ENCODE measurements at regions not wholly inside any gene's neighbourhood (a gene's known extent, or its start where the extent isn't known, plus 50 kb on each side); places are given as distances from the start of the nearest gene placed in this dataset.

GRCh38 chr4:30362436-30362835, 357.7 kb upstream of the PCDH7 start:
- no peaks in the 10 kb centered on the region for H3K36me3 Mint-ChIP-seq
- ATAC-seq (ENCODE audit: low read depth in 2 of 2): no peak
- H3K27me3 Mint-ChIP-seq: no peaks in the 10 kb centered on the region
- no peaks in the 10 kb centered on the region for H3K4me1 Mint-ChIP-seq
- peak overlapping the region in 1 of 8 donors; percentile 58 for H3K4me3 Mint-ChIP-seq
- H3K27ac Mint-ChIP-seq: no peak overlapping the region
- H3K9me3 Mint-ChIP-seq: peaks cover 0 to 5% (median 3%) of the 10 kb centered on the region in 7 donors
- DNase-seq: no peak

- ATAC-seq (ENCODE audit: low read depth in 2 of 2) (no peak), DNase-seq (no peak)
- Mint-ChIP-seq H3K27me3 (no peaks in the 10 kb centered on the region), H3K4me1 (no peaks in the 10 kb centered on the region), H3K4me3 (no peak overlapping the region), H3K36me3 (no peaks in the 10 kb centered on the region), H3K9me3 (peaks cover 0 to 10% (median 4%) of the 10 kb centered on the region in 7 donors), H3K27ac (no peak overlapping the region)
Measured at GRCh38 chr4:30370105-30370504, 350.1 kb upstream of the PCDH7 start.

- ATAC-seq (ENCODE audit: low read depth in 2 of 2): no peak
- Mint-ChIP-seq H3K27ac (no peak overlapping the region), H3K4me1 (no peaks in the 10 kb centered on the region), H3K36me3 (no peaks in the 10 kb centered on the region), H3K9me3 (peaks cover 0 to 15% (median 3%) of the 10 kb centered on the region in 7 donors), H3K27me3 (no peaks in the 10 kb centered on the region), H3K4me3 (no peak overlapping the region)
- peak; percentile 1 for DNase-seq
Measured at GRCh38 chr4:30380404-30380998, 339.7 kb upstream of the PCDH7 start.

- no peak overlapping the region for H3K4me3 Mint-ChIP-seq
- DNase-seq: no peak
- no peak overlapping the region for H3K27ac Mint-ChIP-seq
- H3K36me3 Mint-ChIP-seq: no peaks in the 10 kb centered on the region
- H3K4me1 Mint-ChIP-seq: no peaks in the 10 kb centered on the region
- H3K9me3 Mint-ChIP-seq: peaks cover 0 to 6% (median 0%) of the 10 kb centered on the region in 7 donors
- no peak for ATAC-seq (ENCODE audit: low read depth in 2 of 2)
- no peaks in the 10 kb centered on the region for H3K27me3 Mint-ChIP-seq
Measured at GRCh38 chr4:30385650-30386049, 334.5 kb upstream of the PCDH7 start.

GRCh38 chr4:30386266-30386895, 333.8 kb upstream of the PCDH7 start:
- H3K4me1 Mint-ChIP-seq: no peaks in the 10 kb centered on the region
- no peak overlapping the region for H3K27ac Mint-ChIP-seq
- H3K4me3 Mint-ChIP-seq: no peak overlapping the region
- H3K27me3 Mint-ChIP-seq: no peaks in the 10 kb centered on the region
- H3K36me3 Mint-ChIP-seq: no peaks in the 10 kb centered on the region
- no peak for ATAC-seq (ENCODE audit: low read depth in 2 of 2)
- H3K9me3 Mint-ChIP-seq: peaks cover 0 to 6% (median 0%) of the 10 kb centered on the region in 7 donors
- DNase-seq: no peak

GRCh38 chr4:30395902-30396301, 324.3 kb upstream of the PCDH7 start:
- no peaks in the 10 kb centered on the region for H3K36me3 Mint-ChIP-seq
- H3K9me3 Mint-ChIP-seq: peaks cover 0 to 14% (median 4%) of the 10 kb centered on the region in 7 donors
- no peak for DNase-seq
- no peak overlapping the region for H3K4me3 Mint-ChIP-seq
- H3K27ac Mint-ChIP-seq: no peak overlapping the region
- no peaks in the 10 kb centered on the region for H3K4me1 Mint-ChIP-seq
- H3K27me3 Mint-ChIP-seq: no peaks in the 10 kb centered on the region
- ATAC-seq (ENCODE audit: low read depth in 2 of 2): no peak

- DNase-seq (no peak), ATAC-seq (ENCODE audit: low read depth in 2 of 2) (no peak)
- Mint-ChIP-seq H3K4me3 (no peak overlapping the region), H3K27me3 (no peaks in the 10 kb centered on the region), H3K4me1 (no peaks in the 10 kb centered on the region), H3K27ac (no peak overlapping the region), H3K36me3 (no peaks in the 10 kb centered on the region), H3K9me3 (peaks cover 0 to 14% (median 4%) of the 10 kb centered on the region in 7 donors)
Measured at GRCh38 chr4:30396772-30397475, 323.2 kb upstream of the PCDH7 start.

GRCh38 chr4:30399476-30399875, 320.7 kb upstream of the PCDH7 start:
- H3K9me3 Mint-ChIP-seq: peaks cover 0 to 10% (median 0%) of the 10 kb centered on the region in 7 donors
- H3K27ac Mint-ChIP-seq: no peak overlapping the region
- DNase-seq (no peak), ATAC-seq (ENCODE audit: low read depth in 2 of 2) (no peak)
- no peaks in the 10 kb centered on the region for H3K4me1 Mint-ChIP-seq
- no peak overlapping the region for H3K4me3 Mint-ChIP-seq
- H3K36me3 Mint-ChIP-seq: no peaks in the 10 kb centered on the region
- H3K27me3 Mint-ChIP-seq: no peaks in the 10 kb centered on the region

GRCh38 chr4:30402276-30402675, 317.9 kb upstream of the PCDH7 start:
- H3K4me1 Mint-ChIP-seq: no peaks in the 10 kb centered on the region
- no peak for ATAC-seq (ENCODE audit: low read depth in 2 of 2)
- H3K9me3 Mint-ChIP-seq: peaks cover 0 to 12% (median 2%) of the 10 kb centered on the region in 7 donors
- H3K36me3 Mint-ChIP-seq: no peaks in the 10 kb centered on the region
- H3K27me3 Mint-ChIP-seq: no peaks in the 10 kb centered on the region
- no peak overlapping the region for H3K4me3 Mint-ChIP-seq
- DNase-seq: no peak
- no peak overlapping the region for H3K27ac Mint-ChIP-seq

GRCh38 chr4:30413915-30414314, 306.3 kb upstream of the PCDH7 start:
- Mint-ChIP-seq H3K9me3 (peaks cover 11 to 57% (median 31%) of the 10 kb centered on the region in 7 donors), H3K36me3 (no peaks in the 10 kb centered on the region), H3K4me1 (no peaks in the 10 kb centered on the region), H3K27ac (no peak overlapping the region), H3K27me3 (no peaks in the 10 kb centered on the region), H3K4me3 (no peak overlapping the region)
- DNase-seq: no peak
- no peak for ATAC-seq (ENCODE audit: low read depth in 2 of 2)

GRCh38 chr4:30416547-30416946, 303.6 kb upstream of the PCDH7 start:
- no peaks in the 10 kb centered on the region for H3K4me1 Mint-ChIP-seq
- DNase-seq (no peak), ATAC-seq (ENCODE audit: low read depth in 2 of 2) (no peak)
- peak overlapping the region in 1 of 8 donors; percentile 42 for H3K4me3 Mint-ChIP-seq
- H3K9me3 Mint-ChIP-seq: peaks cover 7 to 50% (median 25%) of the 10 kb centered on the region in 7 donors
- H3K36me3 Mint-ChIP-seq: no peaks in the 10 kb centered on the region
- H3K27me3 Mint-ChIP-seq: no peaks in the 10 kb centered on the region
- no peak overlapping the region for H3K27ac Mint-ChIP-seq

GRCh38 chr4:30427932-30428331, 292.2 kb upstream of the PCDH7 start:
- Mint-ChIP-seq H3K27me3 (no peaks in the 10 kb centered on the region), H3K36me3 (peaks cover 0 to 8% of the 10 kb centered on the region in 2 donors), H3K4me1 (no peaks in the 10 kb centered on the region), H3K4me3 (no peak overlapping the region), H3K27ac (no peak overlapping the region), H3K9me3 (peaks cover 3 to 19% (median 11%) of the 10 kb centered on the region in 7 donors)
- DNase-seq: no peak
- ATAC-seq (ENCODE audit: low read depth in 2 of 2): no peak

GRCh38 chr4:30429813-30430761, 290.1 kb upstream of the PCDH7 start:
- Mint-ChIP-seq H3K27me3 (no peaks in the 10 kb centered on the region), H3K9me3 (peaks cover 0 to 11% (median 5%) of the 10 kb centered on the region in 7 donors), H3K36me3 (no peaks in the 10 kb centered on the region), H3K4me3 (no peak overlapping the region), H3K4me1 (no peaks in the 10 kb centered on the region), H3K27ac (no peak overlapping the region)
- ATAC-seq (ENCODE audit: low read depth in 2 of 2) (no peak), DNase-seq (no peak)

All from naive B cell (primary cell).